GF-D8 (cell line): ENCODE measurements at regions not wholly inside any gene's neighbourhood (a gene's known extent, or its start where the extent isn't known, plus 50 kb on each side); places are given as distances from the start of the nearest gene placed in this dataset.

Experiments used
- DNase-seq: peaks from one replicate; lab custom pipeline; 2025; lab: John Stamatoyannopoulos, UW

DNA sequence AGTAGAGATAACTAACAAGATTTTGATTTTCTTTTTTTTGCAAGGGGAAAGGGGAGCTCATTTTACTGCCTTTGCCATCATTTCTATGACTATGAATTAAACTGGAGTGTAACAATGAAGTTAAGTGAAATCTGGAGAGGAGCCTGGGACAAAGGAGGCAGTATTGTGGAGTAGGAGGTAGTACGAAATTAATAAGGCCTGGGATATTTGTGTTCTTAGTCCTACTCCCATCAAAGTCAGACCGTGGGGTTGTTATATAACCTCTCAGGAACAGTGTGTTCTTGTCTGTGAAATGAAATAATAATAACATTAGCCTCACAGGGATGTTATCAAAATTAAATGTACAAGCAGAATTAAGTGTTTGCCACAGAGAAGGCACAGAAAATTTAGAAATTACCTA lies 204.3 kb upstream of the EMCN start:
- no peak for DNase-seq

DNA sequence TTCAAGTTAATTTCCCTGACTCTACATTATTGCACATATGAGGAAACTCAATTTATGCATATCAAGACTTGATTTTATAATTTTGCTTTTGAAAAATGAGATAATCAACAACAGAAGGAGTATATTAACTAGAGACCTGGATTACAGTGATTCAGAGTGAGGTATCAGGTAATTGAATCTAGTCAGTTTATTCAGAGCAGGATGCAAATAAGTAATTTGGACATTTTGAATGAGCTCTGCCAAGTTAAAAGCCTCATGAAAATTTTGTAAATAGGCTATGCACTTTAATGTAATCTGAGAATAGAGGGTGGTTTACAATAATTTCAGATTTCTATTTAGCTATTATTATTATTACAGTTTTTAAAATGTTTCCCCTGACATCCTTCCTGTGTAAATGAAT lies 203.7 kb upstream of the EMCN start:
- no peak for DNase-seq

DNA sequence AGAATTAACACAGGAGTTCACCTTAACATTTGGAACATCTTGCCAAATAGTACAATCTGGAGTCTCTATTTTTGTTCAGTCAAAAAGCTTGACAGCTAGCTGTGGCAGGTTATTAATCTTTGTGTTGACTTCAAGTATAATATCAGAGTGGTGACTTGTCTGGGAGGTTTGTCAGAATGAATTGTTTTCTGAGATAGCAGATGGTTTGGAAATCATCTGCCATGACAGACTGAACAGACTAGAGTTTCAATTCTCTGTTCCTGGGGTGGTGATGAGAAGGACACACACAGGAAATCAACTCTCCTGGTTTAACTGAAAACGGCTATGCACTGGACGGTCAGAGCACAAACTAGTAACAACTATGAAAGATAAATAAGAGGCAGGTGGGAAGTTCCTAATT lies 203.3 kb upstream of the EMCN start:
- no peak for DNase-seq

DNA sequence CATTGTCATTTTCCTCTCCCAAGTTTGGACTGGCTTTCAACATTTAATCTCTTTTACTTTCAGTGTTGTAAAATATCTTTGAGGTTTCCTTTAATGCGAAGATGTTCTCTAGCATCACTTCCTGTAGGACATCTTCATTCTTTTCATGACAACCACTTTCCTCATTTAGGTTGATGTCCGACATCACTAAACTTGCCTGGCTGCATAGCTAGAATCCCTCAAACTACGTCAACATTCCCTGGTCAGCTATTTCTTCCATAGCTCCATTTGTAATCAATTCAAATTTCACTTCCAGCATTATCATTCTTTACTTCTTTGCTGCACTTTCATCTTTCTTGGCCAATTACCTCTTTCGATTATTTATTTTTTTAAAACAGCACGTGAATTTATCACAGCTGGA lies 198.6 kb upstream of the EMCN start:
- DNase-seq, result no peak

DNA sequence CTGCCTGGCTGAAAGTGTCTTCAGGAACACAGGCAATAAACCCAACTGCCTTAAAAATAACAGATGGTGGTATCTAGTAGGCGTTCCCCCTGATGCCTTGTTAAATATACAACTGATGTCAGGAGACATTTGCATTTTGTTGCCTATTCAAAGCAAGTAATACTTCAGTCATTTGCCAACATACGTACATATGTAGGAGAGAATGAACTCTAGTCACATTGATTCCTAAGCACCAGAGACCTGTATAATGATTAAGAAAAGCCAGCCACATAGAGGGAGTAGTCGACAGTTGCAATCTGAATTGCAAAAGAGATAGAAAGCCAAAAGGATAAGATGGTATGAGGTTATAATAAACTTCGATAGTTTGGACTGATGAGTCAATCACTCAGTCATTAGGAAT lies 191.0 kb upstream of the EMCN start:
- no peak for DNase-seq

DNA sequence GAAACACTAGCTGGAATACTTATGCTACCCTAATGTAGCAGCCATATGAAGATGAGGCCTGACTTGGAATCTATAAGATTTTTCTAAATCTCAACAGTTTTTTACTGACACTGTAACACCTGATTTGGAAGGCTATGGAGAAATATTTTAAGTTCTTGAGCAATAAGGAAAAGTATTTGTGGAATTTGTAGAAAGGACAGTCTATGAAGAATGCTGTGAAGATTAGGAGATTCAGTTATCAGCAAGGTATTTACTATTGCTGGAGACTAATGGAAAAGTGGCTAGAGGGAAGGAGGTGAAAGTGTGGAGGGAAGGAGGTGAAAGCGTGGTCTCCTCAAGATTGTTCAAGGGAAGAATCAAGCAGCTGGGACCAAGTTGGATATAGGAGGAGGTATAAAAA lies 190.0 kb upstream of the EMCN start:
- DNase-seq, result no peak

DNA sequence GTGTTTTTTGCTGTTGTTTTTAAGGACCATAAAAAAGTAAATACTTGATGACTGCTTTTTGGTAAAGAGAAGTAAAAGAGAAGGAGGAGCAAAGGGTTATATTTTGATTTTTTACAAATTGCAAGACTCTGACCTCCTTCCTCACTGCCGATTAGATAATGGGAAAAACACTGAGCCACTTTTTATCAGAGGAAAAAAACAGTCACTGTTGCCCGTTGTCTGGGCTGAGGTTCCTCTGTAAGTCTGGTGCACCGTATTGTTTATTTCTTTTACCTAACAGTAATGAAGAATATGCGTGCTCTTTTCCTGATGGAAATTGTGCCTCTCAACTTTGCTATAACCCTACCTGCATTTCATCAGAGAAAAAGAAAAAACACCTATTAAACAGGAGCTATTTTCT lies 178.7 kb upstream of the EMCN start:
- DNase-seq, result no peak

DNA sequence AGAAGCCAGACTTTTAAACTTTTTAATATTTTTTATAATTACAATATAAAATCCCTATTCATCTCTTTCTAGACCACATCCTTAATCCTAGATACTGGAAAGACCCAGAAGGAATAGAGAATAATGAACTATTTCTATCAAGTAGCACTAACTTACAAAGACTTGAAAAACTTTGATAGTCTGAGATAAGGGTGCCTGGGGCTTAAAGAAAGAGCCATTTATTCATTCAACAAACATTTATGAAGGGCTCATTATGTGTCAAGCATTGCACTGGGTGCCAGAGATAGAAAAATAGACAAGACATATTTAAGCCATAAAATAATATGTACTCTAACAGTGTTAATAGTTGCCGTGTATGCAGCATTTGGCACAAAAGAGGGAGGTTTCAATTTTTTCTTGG lies 178.0 kb upstream of the EMCN start:
- DNase-seq, result no peak

DNA sequence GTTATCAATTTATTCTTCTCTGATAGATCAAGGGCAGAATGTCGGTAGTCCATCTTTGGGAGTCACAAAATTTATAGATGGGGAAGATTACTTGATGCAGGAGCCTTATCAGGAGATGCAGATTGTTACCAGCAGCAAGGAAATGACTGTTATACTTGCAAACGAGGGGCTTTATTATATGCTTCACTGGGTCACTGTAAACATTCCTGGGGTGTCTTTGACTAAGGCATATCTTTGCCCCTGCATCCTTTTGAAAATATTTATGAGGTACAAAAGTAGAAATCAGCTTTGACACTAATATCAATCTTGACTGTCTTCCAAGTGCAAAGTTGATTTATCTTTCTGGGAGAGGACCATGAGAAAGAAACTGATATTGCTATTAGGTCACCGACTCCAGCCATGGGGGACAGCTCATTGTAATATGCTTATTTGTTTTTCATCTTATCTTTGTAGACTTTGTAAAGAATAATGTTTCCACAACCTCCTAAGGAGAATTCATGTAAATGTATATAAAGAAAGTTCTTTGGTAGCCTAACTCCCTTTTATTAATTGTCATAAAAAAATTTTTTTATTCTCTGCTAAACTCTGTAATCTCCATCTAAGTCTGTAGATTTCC lies 177.3 kb upstream of the EMCN start:
- DNase-seq, result no peak

DNA sequence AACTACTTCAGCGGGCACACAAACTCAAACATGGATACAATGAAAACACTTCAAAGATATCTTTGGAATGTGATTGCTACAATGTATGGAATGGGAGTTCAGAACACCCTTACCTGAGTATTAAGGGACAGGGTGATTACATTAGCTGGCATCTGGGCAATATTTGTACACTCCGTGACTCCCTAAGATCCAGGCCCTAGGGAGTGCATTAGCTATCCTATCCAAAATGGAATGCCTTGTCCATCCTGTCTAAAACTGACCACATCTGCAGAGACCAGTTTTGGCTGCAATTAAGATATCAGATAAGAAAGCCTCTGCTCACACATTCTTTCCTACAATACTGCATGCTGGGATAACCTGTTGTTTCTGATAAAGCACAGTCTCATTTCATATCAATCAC lies 176.6 kb upstream of the EMCN start:
- no peak for DNase-seq

DNA sequence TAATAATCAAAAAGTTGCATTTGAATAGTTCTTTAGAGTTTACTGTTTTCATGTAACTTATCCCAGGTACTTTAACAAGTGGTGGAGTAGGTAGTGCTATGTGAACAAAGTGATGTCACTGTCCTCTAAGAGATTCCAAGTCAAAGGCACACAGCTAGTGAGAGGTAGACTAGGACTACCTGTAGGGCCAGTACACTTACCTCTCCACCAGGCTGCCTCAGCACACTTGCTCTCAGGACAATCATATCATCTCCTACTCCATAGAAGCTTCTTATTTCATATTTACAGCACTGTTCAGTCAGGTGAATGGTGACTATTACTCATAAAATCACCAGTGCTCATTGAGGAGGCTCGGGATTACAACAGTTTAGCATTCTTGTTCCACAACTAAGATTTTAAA lies 173.0 kb upstream of the EMCN start:
- DNase-seq, result no peak

DNA sequence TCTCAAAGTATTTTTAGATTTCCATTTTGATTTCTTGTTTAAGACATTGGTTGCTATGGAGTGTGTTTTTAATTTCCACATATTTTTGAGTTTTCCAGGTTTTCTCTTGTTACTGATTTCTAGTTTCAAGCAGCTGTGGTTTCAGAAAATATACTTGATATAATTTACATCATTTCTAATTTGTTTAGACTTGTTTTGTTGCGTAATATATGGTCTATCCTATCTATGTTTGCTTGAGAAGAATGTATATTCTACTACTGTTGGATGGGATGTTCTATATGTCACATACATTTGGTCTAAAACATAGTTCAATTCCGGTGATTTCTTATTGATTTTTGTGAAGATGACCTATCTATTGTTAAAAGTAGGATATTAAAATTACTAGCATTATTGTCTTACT lies 170.5 kb upstream of the EMCN start:
- DNase-seq, result no peak

DNA sequence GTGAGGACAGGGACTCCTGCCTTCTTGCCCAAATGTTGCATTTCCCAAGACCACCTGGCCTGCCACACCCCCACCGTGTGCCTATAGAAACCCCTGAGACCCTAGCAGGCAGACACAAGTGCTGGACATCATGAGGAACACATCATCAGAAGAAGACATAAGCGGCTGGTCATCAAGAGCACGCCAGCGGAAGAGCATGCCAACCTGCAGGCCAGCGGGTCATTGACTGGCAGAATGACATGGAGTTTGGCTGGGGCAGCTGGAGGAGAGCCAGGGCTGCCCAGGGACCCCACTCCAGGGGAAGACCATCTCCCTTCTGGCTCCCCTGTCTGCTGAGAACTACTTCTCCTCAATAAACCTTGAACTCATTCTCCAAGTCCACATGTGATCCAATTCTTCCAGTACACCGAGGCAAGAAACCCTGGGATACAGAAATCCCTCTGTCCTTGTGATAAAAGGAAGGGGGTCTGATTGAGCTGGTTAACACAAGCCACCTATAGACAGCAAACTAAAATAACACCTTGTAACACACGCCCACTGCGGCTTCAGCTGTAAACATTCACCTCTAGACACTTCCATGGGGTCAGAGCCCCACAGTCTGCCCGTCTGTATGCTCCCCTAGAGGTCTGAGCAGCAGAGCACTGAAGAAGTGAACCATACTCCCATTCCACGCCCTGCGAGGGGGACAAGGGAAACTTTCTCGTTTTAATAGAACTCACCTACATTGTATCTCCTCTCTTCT lies 164.8 kb upstream of the EMCN start:
- DNase-seq, result no peak

DNA sequence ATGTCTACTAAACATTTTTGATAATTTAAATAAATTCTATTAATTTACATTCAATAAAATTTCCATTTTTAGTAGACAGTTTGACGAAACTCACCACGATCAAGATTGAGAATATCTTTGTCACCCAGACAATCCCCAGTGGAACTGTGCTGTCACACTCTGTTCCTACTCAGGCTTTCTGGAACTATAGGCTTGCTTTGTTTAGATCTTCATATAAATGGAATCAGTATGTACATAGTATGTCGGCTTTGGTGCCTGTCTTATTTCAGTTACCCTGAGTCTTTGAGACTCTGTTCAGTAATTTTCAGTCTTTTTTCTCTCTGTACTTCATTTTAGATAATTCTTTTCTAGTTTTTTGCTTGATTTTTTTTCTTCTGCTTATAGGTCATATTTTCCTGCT lies 163.5 kb upstream of the EMCN start:
- DNase-seq, result no peak

DNA sequence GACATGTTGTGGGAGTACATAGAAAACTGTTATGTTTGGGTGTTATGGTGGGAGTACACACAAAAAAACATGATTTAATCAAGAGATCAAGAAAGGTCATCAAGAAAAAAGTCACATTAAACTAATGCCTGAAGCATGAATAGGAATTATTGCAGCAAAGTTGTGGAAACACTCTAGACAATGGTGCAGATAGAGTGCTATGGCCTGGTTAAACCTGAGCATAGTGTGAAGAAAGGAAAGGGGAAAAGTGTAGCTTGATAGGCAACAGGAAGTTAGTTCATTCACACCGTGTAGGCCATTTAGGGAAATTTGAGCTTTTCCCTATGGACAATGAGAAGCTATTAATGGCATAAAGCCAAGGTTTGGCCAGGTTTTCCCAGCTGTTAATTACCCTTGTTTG lies 162.1 kb upstream of the EMCN start:
- no peak for DNase-seq

DNA sequence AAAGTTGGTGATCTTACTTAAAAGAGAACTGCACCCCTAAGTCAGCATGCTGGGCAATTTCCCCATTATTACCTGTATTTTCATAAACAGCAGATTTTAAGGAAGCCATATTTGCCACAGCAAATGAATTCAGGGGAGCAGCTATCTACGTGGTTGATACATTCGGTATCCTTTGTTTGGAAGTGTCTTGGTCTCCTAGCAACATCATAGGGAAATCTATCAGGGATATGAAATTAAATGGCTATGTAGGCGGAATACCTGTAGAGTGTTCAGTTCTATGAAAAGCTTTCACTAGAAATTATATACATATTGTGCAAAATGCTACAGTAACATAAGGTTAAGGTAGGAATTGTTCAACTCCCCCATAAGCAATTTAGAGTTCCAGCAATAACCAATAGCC lies 157.2 kb upstream of the EMCN start:
- no peak for DNase-seq

DNA sequence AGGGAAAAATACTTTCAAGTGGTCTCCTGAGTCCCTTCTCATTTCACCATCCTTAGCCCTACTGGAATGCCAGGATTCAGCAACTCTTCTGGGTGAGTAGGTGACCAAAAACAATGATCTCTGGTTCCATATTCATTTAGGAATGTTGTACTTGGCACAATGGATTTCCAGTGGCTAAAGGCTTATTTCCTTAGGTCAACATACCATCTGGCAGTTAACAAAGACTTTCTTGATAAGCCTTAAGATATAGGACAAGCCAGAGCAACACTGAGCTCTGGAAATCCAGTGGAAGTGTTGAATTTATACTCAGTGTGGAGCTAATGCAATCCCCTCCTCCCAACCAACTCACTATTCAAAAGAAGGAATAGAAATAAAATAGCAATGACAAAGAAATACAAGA lies 139.4 kb upstream of the EMCN start:
- no peak for DNase-seq

DNA sequence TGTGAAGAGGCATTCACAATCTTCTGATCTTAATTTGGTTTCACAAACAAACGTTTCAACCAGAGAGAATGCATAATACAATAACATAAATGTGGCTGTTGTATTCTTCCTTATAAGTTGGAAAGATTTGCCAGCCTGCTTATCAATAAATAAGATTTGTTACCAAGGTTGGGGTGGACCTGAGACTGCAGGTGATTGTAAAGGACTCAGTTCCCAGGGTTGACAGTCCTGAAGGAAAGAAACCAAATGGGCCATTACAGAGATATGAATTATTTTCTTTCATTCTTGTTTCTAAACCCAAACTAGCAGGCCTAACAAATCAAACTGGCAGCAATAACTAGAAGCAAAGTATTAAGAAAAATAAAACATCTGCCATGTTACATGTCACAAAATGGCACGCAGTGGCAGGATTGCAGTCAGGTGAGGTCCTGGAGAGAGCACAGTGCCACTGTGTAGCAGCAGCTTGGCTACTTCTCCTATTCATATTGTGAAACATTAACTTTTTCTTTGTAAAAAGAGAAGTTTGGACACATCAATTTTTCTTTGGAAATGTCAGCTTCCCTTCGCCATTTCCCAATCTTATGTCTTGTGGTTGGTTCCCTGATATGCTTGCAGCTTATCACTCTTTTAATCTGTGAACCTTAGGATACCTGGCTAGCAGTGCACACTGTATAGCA lies 133.8 kb upstream of the EMCN start:
- peak; percentile 32 for DNase-seq

DNA sequence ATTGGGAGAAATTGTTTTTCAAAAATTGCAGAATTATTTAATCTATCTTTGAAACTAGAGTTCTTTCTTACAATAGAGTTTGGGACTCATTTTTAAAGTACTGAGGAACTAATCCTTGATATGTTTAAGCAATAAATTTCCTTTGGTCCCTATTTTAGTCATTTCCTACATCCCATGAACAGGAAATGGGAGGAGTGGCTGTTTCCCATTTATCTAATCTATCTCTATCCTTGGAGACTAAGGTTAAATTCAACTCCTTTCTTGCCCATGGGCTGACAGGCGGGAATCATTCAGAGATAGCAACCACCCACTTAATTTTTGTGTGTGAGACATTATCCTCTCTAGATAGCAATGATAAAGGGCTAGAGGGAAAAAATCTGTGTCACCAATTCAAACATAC lies 131.6 kb upstream of the EMCN start:
- DNase-seq, result no peak

DNA sequence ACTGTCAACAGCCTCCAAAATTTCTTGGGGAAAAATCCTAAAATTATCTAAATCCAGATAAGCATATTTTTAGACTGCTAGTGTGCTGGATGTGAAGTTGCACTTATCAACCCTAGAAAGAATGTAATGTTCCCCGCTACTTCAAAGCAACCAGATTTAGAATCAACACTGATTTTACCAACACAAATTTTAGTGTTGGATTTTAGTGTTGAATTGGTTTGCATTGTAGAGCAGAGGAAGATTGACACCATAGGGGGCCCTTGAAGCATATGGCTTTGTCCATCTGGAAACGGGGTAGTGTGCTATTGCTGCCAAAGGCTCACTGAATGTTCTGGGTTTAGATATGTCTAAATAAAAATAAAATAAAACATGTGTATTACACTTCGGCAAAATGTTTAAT lies 126.3 kb upstream of the EMCN start:
- DNase-seq, result no peak

DNA sequence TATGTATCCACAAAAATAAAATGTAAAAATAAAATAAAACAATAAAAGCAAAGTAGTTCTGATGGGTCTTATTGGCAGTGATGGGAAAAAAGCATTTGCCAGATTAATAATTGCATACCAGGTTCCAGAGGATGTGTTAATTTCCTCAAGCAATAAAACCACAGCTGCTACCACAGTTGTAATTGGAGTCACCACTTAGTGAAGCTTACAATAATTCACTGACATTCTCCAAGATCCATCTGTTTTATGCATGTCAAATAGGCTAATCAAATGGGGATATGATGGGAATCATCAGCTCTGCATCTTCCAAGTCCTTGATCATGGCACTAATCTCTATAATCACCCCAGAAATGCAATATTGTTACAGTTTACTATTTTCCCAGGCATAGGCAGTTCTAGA lies 123.5 kb upstream of the EMCN start:
- DNase-seq, result no peak

DNA sequence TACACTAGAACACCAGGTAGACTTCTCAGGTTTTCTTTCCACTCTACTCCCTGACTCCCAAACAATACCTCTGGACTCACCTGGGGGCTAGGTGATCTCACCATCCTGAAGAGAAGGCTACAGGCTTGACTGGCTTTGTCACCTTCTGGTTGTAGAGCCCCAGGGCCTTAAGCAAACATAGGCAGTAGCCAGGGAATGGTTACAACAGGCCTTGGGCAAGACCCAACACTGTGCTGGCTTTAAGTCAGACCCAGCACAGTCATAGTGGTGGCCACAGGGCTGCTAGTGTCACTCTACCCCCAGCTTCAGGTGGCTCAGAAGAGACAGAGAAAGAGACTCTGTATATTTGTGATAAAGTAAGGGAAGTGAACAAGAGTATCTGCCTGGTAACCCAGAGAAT lies 118.1 kb upstream of the EMCN start:
- no peak for DNase-seq

DNA sequence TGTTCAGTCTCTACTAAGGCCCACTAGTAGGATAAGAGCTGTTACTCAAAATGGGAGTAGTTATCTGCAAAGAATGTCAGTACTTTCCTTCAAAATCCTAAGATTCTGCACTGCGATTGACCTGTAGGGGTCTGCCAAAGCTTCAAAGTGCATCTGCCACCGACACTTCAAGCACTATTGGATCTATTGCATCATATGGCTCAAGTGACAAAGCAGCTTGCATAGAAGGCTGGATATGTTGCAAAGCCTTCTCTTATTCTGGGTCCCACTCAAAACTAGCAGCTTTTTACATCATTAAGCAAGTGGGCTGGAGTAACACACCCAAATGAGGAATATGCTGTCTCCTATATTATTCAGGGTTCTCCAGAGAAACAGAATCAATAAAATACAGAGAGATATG lies 115.4 kb upstream of the EMCN start:
- no peak for DNase-seq

DNA sequence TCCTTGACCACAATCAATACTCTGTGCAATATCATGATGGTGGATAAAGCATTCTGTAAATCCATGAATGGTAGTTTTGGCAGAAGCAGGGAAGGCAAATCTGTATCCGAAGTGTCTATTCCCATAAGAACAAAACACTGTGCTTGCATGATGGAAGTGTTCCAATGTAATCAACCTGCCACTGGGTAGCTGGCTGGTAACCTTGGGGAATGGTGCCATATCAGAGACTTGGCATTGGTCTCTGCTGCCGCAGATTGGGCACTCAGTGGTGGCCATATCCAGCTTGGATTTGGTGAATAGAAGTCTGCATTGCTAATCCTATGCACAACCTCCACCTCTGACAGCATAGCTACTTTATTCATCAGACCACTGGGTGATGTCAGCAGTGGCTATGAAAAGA lies 114.3 kb upstream of the EMCN start:
- no peak for DNase-seq
